DMS114 treated with DMSO at 0.1 percent for 48 hours (cell line): ENCODE measurements at regions not wholly inside any gene's neighbourhood (a gene's known extent, or its start where the extent isn't known, plus 50 kb on each side); places are given as distances from the start of the nearest gene placed in this dataset.
A peak's percentile ranks its signal among the peaks of the same experiment; 100 is the strongest.

Experiments
- DNase-seq: peaks from one replicate; lab custom pipeline; 2025; ENCODE audit not compliant: unreplicated experiment; lab: John Stamatoyannopoulos, UW

- DNase-seq, result no peak
These were observed 54.8 kb downstream of the NOG start for GRCh38 chr17:56648321-56648720.

- no peak for DNase-seq
These were observed 55.3 kb downstream of the NOG start for GRCh38 chr17:56648806-56649205.

DNA sequence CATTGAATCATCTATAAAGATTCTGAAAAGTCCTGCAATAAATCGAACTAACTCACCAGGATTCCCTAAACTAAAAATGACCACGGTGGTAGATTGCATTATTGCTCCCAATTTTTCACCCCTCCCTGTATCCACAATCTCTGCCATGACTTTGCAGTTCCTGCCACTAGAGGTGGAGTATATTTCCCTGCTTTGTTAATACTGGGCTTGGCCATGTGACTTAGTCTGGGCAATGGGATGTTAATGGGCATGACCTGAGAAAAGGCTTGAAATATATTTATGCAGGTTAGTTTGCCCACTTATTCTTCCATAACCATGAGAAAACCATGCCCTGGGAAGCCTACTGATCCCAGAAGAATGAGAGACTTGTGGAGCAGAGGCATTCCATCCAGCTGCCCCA lies 59.1 kb downstream of the NOG start:
- no peak for DNase-seq

DNA sequence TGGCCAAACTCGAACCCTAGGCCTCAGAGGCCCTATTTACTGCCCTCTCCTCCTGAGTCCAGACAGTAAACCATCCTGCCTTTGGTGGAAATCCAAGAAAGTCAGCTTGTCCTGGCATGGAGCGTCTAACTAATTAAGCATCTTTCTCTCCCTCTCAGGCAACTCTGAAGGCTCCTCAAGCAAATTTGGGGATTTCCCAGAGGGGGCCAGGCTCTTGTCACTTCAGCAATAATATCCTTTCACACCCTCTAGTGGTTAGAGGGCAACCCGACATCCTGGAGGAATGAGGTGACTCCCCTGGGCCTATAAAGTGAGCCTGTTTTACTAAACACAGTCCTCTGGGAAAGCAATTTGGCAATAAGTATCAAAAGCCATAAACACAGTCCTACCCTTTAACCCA lies 60.4 kb downstream of the NOG start:
- peak; percentile 72 for DNase-seq

- no peak for DNase-seq
These were observed 63.3 kb downstream of the NOG start for GRCh38 chr17:56656701-56657327.

- no peak for DNase-seq
These were observed 65.1 kb downstream of the NOG start for GRCh38 chr17:56658648-56659047.

GRCh38 chr17:56659622-56660021 lies 66.1 kb downstream of the NOG start:
- DNase-seq, result no peak

- no peak for DNase-seq
These were observed 68.4 kb downstream of the NOG start for GRCh38 chr17:56661906-56662305.

DNA sequence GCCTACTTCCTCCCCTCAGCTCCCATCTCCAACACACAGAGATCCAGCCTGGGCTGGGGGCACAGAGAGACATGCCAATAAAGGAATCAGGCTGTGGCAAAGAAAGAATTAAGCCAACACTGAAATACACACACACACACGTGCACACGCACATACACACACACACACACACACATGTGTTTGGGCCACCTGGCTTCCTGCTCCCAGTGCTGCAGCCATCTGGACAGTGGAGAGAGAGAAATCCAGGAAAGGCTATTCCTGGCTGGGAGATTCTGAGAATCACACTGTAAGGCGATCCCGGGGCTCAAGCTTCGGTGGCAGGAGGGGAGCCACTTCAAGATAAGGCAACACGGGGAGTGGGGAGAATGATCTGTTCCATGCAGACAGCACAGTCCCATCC lies 72.4 kb downstream of the NOG start:
- no peak for DNase-seq

- DNase-seq, result no peak
These were observed 74.5 kb downstream of the NOG start for GRCh38 chr17:56667925-56668458.

GRCh38 chr17:56672195-56672594 lies 78.7 kb downstream of the NOG start:
- no peak for DNase-seq

GRCh38 chr17:56674401-56674925 lies 81.0 kb downstream of the NOG start:
- DNase-seq, result no peak

- no peak for DNase-seq
These were observed 82.6 kb downstream of the NOG start for GRCh38 chr17:56675876-56676660.

GRCh38 chr17:56676810-56677209 lies 83.3 kb downstream of the NOG start:
- DNase-seq, result no peak

DNA sequence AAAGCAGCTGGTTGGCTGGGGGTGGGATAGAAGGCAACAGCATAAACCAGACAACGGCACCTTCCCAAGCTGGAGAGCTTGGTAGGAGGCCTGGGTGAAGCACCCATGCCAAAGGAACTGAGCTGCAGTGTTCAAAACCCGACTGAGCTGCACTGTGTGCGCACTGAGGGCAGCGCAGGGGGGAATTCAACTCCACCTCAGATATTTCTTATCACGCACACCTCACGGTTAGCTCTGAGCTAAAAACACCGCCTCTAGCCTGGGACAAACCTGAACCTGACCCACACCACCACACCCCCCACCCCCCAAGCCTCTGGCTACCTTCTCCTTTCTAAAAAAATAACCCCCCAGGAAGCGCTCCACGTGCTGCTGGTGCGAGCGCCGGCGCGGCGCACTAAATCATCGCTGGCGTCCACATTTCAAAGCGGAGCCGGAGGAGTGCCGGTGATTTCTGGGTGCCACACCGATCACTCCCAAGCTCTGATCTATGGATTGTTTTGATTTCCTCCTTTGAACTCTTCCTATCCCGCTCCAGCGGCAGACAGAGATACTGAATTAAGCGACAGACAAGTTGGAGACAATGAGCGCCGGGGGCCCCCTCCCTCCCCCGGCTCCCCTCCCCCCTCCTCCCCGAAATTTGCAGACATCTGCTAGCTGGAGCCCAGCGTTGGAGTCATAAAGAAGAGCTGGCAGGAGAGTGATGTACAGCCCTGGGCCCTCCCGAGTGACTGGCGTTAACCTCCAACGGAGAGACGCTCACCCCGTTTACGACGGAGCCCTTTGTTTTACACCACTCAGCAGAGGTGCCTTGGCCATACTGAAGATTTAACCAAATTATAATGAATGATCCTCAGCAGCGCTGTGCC lies 85.0 kb downstream of the NOG start:
- no peak for DNase-seq

DNA sequence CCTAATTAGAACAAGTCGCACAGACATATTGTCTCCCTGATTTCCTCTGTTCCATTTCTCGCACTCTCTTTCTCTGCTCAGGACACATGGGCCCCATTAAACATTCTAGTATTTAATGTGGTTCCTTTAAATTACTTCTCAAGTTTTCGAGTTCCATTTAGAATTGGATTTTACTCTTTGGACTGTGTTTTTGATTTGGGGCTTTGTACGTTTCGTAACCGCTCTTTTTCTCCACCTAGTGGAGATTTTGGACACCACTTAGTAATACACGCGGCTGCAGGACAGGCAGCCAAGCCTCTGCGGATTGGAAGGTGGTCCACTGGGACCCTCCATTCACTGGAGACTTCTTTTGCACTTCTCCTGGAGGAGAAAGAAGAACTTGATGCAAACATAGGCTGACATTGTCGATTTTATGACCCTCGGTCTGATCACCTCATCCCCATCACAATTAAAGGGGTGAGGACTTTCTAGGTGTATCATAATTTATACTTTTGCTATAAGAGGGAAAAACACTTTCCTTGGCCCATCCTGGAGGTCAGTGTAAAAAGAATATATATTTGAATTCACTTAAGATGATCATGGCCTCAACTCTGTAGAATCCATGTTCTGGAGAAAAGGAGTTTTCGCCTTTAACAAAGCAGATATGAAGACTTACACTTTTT lies 85.7 kb downstream of the NOG start:
- peak; percentile 26 for DNase-seq

GRCh38 chr17:56679777-56680422 lies 86.4 kb downstream of the NOG start:
- DNase-seq, result no peak

DNA sequence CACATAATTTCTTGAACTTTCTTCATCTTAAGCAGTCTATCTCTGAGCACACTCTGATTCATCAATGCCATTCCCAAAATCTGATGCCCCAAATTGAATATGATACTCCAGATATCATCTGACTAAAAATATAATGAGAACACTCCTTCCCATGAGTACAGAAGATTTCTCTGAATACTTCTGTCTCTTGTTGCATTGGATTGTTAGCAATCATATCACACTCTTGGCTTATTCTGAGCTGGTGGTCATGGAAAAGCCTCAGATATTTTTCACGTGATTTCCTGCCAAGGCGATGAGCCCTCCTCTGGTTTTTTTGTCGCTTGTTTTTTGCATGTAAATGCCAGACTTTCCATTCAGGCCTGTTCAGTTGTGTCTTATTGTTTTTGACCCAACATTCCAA lies 87.2 kb downstream of the NOG start:
- DNase-seq, result no peak

DNA sequence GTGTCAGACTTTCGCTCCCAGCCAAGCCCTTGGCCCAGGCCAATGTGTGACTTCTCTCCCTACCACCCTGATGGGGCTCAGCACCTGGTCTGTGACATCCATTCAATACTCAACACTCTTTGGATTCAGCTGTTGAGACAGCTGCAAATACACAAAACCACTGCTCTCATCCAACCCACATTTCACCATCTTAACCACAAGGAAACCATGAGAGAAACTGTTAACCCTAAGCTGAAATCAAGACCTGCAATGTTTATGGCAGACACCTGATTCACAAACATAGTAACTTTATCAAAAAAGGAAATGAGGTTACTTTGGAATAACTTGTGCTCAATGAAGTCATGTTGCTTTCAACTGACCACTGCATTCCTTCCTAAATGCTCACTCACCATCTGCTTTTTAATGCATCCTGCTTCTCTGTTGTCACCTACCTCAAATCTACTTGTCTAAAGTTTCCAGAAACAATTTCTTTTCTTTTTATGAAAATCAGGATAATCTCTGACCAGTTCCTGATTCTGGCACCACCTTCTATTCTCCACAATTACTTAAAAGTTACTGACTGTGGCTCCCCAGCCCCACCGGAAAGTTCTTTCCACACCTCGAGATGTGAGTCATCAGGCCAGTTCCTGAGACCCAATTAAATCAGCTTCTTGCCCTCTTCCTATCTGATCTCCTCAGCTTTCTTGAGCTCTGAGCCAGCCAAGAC lies 88.2 kb downstream of the NOG start:
- no peak for DNase-seq

DNA sequence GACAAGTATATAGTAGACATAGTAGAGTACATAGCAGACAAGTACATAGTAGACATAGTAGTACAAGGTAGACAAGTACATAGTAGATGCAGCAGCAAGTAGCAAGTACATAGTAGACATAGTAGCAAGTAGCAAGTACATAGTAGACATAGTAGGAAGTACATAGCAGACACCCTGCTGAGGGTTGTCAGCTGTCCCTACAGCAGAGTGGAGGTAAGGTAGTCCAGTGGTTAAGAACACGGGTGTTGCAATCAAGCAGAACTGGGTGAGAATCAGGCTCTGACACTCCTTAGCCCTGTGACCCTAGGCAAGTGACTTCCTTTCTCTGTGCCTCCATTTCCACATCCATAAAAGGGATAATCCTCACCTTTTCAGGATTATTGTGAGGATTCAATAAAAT lies 94.7 kb downstream of the NOG start:
- no peak for DNase-seq
